Left ventricle myocardium inferior (tissue), 1 donor: ENCODE measurements at regions not wholly inside any gene's neighbourhood (a gene's known extent, or its start where the extent isn't known, plus 50 kb on each side); places are given as distances from the start of the nearest gene placed in this dataset.

Source experiments
- DNase-seq: peaks from one replicate; pipeline ENCODE4 v3.0.0-alpha.2; 2020
- H3K27ac ChIP-seq: fragments of 200-600 bp; replicated peaks from 2 replicates; pipeline ENCODE4 v1.8.0; 2021
- H3K27me3 ChIP-seq: fragments of 200-600 bp; 2 replicates; pipeline ENCODE4 v1.8.0; 2021; ENCODE audit warnings: low read depth
- H3K36me3 ChIP-seq: fragments of 200-600 bp; 2 replicates; pipeline ENCODE4 v1.8.0; 2021
- H3K4me1 ChIP-seq: fragments of 200-600 bp; 2 replicates; pipeline ENCODE4 v1.8.0; 2021
- H3K4me3 ChIP-seq: fragments of 200-600 bp; 2 replicates; pipeline ENCODE4 v1.8.0; 2021; ENCODE audit warnings: mild to moderate bottlenecking, moderate library complexity
- H3K9me3 ChIP-seq: fragments of 200-600 bp; replicated peaks from 2 replicates; pipeline ENCODE4 v1.8.0; 2021
- CTCF ChIP-seq: fragments of 200-600 bp; IDR thresholded peaks from 2 replicates; pipeline ENCODE4 v1.8.0; 2021; ENCODE audit warnings: antibody characterized with exemption, mild to moderate bottlenecking, borderline replicate concordance
- intact Hi-C: fragments of 100-400 bp; cut with micrococcal nuclease; formaldehyde crosslinking; loops from one replicate; pipeline ENCODE4 v1.11.0; 2022
- donor health status: DM: no; HTN: yes; CAD: no; lungs with severe emphysema.

GRCh38 chr22:48181263-48181955 is 1419.0 kb downstream of the TBC1D22A start:
- no peak for TF ChIP-seq CTCF
- intact Hi-C loops, result no loop called here
- Histone ChIP-seq H3K27ac (no peak overlapping the region), H3K9me3 (no peaks in the 10 kb centered on the region), H3K36me3 (no peaks in the 10 kb centered on the region), H3K4me1 (no peaks in the 10 kb centered on the region), H3K27me3 (peaks cover 65% of the 10 kb centered on the region), H3K4me3 (no peak overlapping the region)
- no peak for DNase-seq

DNA sequence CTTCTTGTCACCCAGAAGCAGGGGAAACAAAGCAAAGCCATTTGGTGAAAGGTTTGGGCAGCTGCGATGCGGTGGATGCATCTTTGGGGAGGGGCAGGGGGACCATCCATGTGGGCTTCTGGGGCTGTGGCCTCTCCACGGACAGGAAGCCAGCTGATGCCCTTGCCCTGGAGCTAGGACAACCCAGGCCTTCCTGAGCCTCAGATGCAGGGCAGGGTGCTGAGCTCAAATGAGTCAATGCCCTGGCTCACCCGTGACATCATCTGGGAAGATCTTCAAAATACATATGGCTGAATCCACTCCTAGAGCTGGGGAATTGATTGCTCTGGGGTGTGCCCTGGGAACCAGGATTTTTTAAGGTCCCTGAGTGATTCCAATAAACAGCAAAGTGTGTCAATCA is 1418.2 kb downstream of the TBC1D22A start:
- intact Hi-C loops, result no loop called here
- Histone ChIP-seq H3K4me1 (no peaks in the 10 kb centered on the region), H3K9me3 (no peaks in the 10 kb centered on the region), H3K4me3 (no peak overlapping the region), H3K27me3 (peaks cover 72% of the 10 kb centered on the region), H3K36me3 (no peaks in the 10 kb centered on the region), H3K27ac (no peak overlapping the region)
- no peak for DNase-seq
- no peak for TF ChIP-seq CTCF

DNA sequence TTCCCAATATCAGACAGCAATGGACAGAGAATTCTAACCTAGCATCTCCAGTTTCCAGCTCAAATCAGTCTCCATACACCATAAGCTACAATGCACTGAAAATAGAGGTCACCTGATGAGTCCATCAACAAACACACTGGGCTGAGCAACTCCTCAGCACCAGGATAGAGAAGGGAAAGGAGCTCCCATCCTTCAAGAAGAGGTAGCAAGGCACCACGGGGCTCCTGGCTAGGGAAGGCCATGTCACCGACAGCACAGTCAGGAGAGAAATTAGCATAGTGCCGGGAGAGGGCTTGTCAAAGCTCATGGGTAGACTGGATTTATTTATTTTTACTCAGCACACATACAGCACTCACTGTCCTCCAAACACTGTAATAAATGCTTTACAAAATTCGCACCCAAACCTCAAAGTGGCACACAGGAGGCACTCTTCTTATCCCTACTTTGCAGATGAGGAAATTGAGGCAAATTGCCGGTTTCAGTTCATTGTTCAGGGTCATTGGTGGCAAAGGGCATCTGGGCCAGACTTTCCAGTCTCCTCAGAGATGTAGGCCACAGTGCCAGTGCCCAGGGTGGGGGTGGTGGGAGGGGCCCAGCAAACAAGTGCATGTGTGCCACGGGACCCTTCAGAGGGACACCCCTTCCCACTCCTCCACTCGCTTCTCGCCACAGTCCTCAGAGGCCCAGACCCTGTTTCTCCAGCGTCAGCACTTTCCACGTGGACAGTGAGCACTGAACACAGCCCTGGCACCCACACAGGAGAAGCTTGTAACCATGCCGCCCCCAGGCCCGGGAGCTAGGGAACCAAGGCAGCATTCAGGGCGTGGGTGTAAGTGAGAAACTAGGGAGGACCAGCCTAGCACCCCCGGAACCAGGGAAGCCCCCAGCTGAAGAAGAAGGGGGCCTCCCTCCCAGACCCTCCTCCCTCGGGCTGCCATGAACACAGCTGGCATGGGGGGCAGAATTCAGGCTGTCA is 1417.4 kb downstream of the TBC1D22A start:
- DNase-seq, result no peak
- no peak for TF ChIP-seq CTCF
- intact Hi-C loops, result no loop called here

DNA sequence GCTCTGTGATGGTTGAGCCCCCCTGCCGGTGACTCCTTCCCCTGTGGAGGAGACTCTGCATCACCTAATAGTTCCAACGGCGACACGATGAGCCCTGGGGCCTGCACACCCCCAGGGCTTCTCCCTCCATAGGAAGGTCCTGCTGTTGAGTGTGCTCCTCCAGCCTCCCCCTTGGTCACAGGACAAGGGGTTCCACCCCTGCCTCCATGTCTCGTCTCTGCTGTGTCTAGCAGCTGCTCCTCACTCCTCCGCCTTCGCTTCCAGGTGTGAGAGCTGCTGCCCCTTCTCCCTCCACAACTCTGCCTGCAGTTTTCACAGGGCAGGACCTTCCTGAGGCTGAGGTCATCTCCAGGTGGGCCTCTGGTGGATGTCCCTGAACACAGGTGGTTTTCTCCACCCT is 1416.1 kb downstream of the TBC1D22A start:
- no peak overlapping the region for H3K27ac ChIP-seq
- intact Hi-C loops, result no loop called here
- no peaks in the 10 kb centered on the region for H3K4me1 ChIP-seq
- peaks cover 81% of the 10 kb centered on the region for H3K27me3 ChIP-seq
- H3K9me3 ChIP-seq, result no peaks in the 10 kb centered on the region
- DNase-seq, result no peak
- no peak for TF ChIP-seq CTCF
- no peaks in the 10 kb centered on the region for H3K36me3 ChIP-seq
- no peak overlapping the region for H3K4me3 ChIP-seq

More for the DNA sequence above, 1417.4 kb downstream of the TBC1D22A start:
- no peaks in the 10 kb centered on the region for H3K9me3 ChIP-seq
- no peak overlapping the region for H3K27ac ChIP-seq
- H3K4me1 ChIP-seq, result no peaks in the 10 kb centered on the region
- no peak overlapping the region for H3K4me3 ChIP-seq
- peaks cover 78% of the 10 kb centered on the region for H3K27me3 ChIP-seq
- H3K36me3 ChIP-seq, result no peaks in the 10 kb centered on the region

GRCh38 chr22:48177631-48178030 is 1415.2 kb downstream of the TBC1D22A start:
- no peak for DNase-seq
- Histone ChIP-seq H3K4me3 (no peak overlapping the region), H3K9me3 (no peaks in the 10 kb centered on the region), H3K36me3 (no peaks in the 10 kb centered on the region), H3K27ac (no peak overlapping the region), H3K4me1 (no peaks in the 10 kb centered on the region), H3K27me3 (peaks cover 81% of the 10 kb centered on the region)
- intact Hi-C loops, result no loop called here
- no peak for TF ChIP-seq CTCF
